ENCODE measurements at regions not wholly inside any gene's neighbourhood (a gene's known extent, or its start where the extent isn't known, plus 50 kb on each side); places are given as distances from the start of the nearest gene placed in this dataset.

GRCh38 chr14:35235840-35236239, 56.3 kb upstream of the PSMA6 start:
- H3K36me3 ChIP-seq (ENCODE audit: control insufficient read depth in 2 of 2, insufficient read depth in 2 of 2, low read length in 1 of 2), result no peaks in the 10 kb centered on the region; a peak in 2 of 4 replicates
- ATAC-seq (no peak), FAIRE-seq (no peak), DNase-seq (ENCODE audit: low read depth, low spot score) (no peak)
- no peaks in the 10 kb centered on the region for H4K20me1 ChIP-seq (ENCODE audit: control insufficient read depth, insufficient read depth)
- intact Hi-C loops (cut with micrococcal nuclease; ENCODE audit: unreplicated experiment), result no loop called here
- peaks cover under 1% of the 10 kb centered on the region; the same call in 1 of the 2 replicates for H3K4me1 ChIP-seq (ENCODE audit: control insufficient read depth, insufficient read depth, low read length)
- SMC1A ChIA-PET (ENCODE audit: uncharacterized antibody, unreplicated experiment), result interaction anchor here (1.0 to 13.1 kb wide), 6 partner anchors 10 to 179 kb away, joined by 3 to 145 read pairs (median 4); no protein-coding TSS in a partner anchor
- H2AFZ ChIP-seq (ENCODE audit: control insufficient read depth, low read depth, low read length), result no peak overlapping the region
- POLR2A ChIA-PET, result interaction anchor here (0.6 to 0.9 kb wide), 4 partner anchors 14 to 112 kb away, joined by 3 to 11 read pairs (median 8); no protein-coding TSS in a partner anchor
- no peak overlapping the region for H3K27ac ChIP-seq (ENCODE audit: control insufficient read depth, insufficient read depth)
- 90% methylated on average over 3 of the region's 3 CpGs for WGBS (ENCODE audit: insufficient coverage, insufficient replicate concordance, low lambda C conversion rate, missing lambda C conversion rate)
- H3K9ac ChIP-seq (ENCODE audit: control insufficient read depth, insufficient read depth, low read length), result no peak overlapping the region
- H3K27me3 ChIP-seq (replicated peaks in 1 of 2; ENCODE audit: control insufficient read depth in 2 of 2, insufficient read depth in 2 of 2, low read length in 1 of 2), result no peaks in the 10 kb centered on the region
- no TSS peak for BruUV-seq (replicated peaks)
- no peaks in the 10 kb centered on the region for H3K9me3 ChIP-seq (replicated peaks; ENCODE audit: control insufficient read depth, insufficient read depth, low read length)
- RAD21 ChIA-PET (ENCODE audit: unreplicated experiment), result interaction anchor here (0.6 to 3.0 kb wide), 5 partner anchors 82 to 176 kb away, joined by 3 to 11 read pairs (median 3); no protein-coding TSS in a partner anchor
- H3K4me3 ChIP-seq, result no peak overlapping the region
- in situ Hi-C loops (cut with MboI), result no loop called here
- H3K4me2 ChIP-seq (ENCODE audit: control insufficient read depth, insufficient read depth), result no peak overlapping the region
- CTCF ChIA-PET, result interaction anchor here (0.6 to 13.2 kb wide), 8 partner anchors 9 to 307 kb away, joined by 3 to 438 read pairs (median 4); partner anchors contain the start of gene NFKBIA
- no peaks in the 10 kb centered on the region for H3K79me2 ChIP-seq (ENCODE audit: control insufficient read depth, insufficient read depth, low read length)
- TF ChIP-seq TBL1XR1 (IDR thresholded peaks at IDR 0.05; ENCODE audit: low read depth, low read length) (no peak), ZBTB11 (CRISPR knock-in tag; IDR thresholded peaks at IDR 0.05) (no peak), JUNB (IDR thresholded peaks at IDR 0.05) (no peak), SMC3 (IDR thresholded peaks at IDR 0.05; ENCODE audit: borderline replicate concordance, low read length) (no peak), EGR1 (IDR thresholded peaks at IDR 0.05; ENCODE audit: borderline replicate concordance in 1 of 2, low read depth in 2 of 2, low read length in 2 of 2) (no peak), ATF3 (IDR thresholded peaks at IDR 0.05; ENCODE audit: borderline replicate concordance, extremely low read depth, low read depth, low read length) (no peak), WRNIP1 (IDR thresholded peaks at IDR 0.05; ENCODE audit: borderline replicate concordance, low read depth, low read length) (no peak), ZNF207 (IDR thresholded peaks at IDR 0.05; ENCODE audit: borderline replicate concordance) (no peak), JUND (IDR thresholded peaks at IDR 0.05; ENCODE audit: low read depth, low read length) (no peak)
- TF ChIP-seq, protein P1, sequence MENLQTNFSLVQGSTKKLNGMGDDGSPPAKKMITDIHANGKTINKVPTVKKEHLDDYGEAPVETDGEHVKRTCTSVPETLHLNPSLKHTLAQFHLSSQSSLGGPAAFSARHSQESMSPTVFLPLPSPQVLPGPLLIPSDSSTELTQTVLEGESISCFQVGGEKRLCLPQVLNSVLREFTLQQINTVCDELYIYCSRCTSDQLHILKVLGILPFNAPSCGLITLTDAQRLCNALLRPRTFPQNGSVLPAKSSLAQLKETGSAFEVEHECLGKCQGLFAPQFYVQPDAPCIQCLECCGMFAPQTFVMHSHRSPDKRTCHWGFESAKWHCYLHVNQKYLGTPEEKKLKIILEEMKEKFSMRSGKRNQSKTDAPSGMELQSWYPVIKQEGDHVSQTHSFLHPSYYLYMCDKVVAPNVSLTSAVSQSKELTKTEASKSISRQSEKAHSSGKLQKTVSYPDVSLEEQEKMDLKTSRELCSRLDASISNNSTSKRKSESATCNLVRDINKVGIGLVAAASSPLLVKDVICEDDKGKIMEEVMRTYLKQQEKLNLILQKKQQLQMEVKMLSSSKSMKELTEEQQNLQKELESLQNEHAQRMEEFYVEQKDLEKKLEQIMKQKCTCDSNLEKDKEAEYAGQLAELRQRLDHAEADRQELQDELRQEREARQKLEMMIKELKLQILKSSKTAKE (IDR thresholded peaks at IDR 0.05; ENCODE audit: low read depth, poor library complexity, severe bottlenecking), result no peak
- TF ChIP-seq, protein P2, sequence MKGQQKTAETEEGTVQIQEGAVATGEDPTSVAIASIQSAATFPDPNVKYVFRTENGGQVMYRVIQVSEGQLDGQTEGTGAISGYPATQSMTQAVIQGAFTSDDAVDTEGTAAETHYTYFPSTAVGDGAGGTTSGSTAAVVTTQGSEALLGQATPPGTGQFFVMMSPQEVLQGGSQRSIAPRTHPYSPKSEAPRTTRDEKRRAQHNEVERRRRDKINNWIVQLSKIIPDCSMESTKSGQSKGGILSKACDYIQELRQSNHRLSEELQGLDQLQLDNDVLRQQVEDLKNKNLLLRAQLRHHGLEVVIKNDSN (IDR thresholded peaks at IDR 0.05; ENCODE audit: borderline replicate concordance, extremely low read length, insufficient read depth, low read depth, low read length), result no peak
- TF ChIP-seq, protein P3, sequence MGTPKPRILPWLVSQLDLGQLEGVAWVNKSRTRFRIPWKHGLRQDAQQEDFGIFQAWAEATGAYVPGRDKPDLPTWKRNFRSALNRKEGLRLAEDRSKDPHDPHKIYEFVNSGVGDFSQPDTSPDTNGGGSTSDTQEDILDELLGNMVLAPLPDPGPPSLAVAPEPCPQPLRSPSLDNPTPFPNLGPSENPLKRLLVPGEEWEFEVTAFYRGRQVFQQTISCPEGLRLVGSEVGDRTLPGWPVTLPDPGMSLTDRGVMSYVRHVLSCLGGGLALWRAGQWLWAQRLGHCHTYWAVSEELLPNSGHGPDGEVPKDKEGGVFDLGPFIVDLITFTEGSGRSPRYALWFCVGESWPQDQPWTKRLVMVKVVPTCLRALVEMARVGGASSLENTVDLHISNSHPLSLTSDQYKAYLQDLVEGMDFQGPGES (IDR thresholded peaks at IDR 0.05), result no peak

Measured in GM12878 (cell line).